ENCODE measurements at regions not wholly inside any gene's neighbourhood (a gene's known extent, or its start where the extent isn't known, plus 50 kb on each side); places are given as distances from the start of the nearest gene placed in this dataset.

DNA sequence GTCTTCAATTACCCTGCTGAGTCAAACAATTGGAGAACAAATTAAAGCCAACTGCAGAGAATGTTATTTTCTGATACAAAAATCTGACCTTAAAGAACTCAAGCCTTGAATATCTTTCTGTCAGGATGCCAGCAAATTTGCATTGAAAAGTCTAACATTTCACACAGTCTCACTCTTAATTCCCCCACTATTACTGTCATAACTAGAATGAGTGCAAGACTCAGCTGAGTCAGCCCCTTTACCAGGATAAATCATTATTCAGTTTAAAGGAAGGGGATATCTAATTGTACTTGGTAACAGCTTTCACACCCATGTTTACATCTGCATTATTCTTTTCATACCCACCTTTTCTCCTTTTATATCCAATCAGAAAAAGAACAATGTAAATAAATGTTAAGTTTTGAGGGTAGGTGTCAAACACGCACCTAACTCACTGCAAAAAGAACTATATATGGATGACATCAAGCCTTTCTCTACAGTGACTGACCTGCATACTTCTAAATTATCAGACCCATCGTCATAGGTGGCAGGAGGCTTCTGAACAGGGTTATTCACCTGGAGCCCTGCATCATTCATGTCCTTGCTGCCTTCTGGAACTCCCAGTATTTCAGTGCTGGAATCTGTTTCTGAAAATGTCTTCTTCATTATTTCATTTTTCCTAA is 117.4 kb downstream of the TMA16 start:
- Mint-ChIP-seq H3K36me3 (no peaks in the 10 kb centered on the region), H3K27ac (no peak overlapping the region), H3K9me3 (no peaks in the 10 kb centered on the region), H3K27me3 (no peaks in the 10 kb centered on the region), H3K4me3 (no peak overlapping the region), H3K4me1 (peaks cover 23% of the 10 kb centered on the region)

DNA sequence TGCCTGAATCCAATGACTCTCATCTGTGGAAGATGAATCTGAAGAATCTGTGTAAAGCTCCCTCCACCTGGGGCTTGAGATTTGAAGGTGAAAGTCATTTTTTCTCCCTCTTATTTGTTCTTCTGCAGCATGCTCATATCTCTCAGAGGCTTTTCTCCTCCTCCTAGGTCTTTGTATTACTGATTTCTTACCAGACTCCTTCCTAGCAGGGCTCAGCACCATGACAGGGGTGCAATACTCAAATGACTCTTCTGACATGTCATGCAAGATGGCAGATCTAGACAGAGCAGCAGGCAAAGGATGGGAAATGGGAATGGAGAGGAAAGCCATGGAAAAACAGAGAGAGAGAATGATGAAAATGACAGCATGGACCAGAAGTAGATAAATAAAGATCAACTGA is 118.3 kb downstream of the TMA16 start:
- H3K9me3 Mint-ChIP-seq: no peaks in the 10 kb centered on the region
- H3K4me1 Mint-ChIP-seq: peaks cover 16% of the 10 kb centered on the region
- no peaks in the 10 kb centered on the region for H3K36me3 Mint-ChIP-seq
- no peaks in the 10 kb centered on the region for H3K27me3 Mint-ChIP-seq
- H3K27ac Mint-ChIP-seq: no peak overlapping the region
- no peak overlapping the region for H3K4me3 Mint-ChIP-seq

DNA sequence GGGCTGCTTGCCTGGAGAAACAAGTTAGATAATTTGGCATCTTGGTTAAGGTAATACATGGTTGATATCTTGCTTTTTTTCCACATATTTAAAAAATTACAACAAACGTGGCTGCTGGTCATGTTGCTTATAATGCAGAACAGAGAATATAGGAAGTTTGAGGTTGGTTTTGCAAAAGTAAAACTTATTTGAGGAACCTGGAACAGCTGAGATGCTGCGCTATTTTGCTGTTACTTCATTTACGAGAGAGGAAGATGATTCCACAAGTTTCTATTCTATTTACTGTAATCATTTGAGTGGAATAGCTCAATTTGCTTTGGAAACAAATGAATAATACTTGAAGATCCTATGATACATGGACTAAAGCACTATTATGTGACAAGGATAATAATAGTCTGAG is 118.9 kb downstream of the TMA16 start:
- no peaks in the 10 kb centered on the region for H3K36me3 Mint-ChIP-seq
- H3K4me3 Mint-ChIP-seq: no peak overlapping the region
- no peaks in the 10 kb centered on the region for H3K27me3 Mint-ChIP-seq
- peaks cover 10% of the 10 kb centered on the region for H3K4me1 Mint-ChIP-seq
- H3K9me3 Mint-ChIP-seq: no peaks in the 10 kb centered on the region
- H3K27ac Mint-ChIP-seq: no peak overlapping the region

DNA sequence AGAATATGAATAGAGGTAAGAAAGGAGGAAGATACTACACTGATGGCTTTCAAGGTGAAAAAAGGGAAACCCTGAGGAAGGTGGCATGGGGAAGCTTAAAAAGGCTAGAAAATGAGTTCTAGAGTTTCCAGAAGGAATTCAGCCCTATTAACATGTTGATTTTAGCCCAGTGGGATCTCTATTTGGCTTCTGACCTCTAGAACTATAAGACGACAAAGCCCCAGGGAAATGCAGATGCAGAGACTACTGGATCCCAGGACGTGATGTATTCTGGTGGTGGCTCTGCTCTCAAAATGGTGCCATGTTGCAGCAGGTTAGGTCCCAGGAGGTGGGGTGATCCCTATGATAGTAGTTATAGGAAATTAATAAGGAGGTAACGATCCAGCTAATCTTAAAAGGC is 120.4 kb downstream of the TMA16 start:
- Mint-ChIP-seq H3K36me3 (no peaks in the 10 kb centered on the region), H3K4me1 (no peaks in the 10 kb centered on the region), H3K27ac (no peak overlapping the region), H3K9me3 (no peaks in the 10 kb centered on the region), H3K27me3 (no peaks in the 10 kb centered on the region), H3K4me3 (no peak overlapping the region)

DNA sequence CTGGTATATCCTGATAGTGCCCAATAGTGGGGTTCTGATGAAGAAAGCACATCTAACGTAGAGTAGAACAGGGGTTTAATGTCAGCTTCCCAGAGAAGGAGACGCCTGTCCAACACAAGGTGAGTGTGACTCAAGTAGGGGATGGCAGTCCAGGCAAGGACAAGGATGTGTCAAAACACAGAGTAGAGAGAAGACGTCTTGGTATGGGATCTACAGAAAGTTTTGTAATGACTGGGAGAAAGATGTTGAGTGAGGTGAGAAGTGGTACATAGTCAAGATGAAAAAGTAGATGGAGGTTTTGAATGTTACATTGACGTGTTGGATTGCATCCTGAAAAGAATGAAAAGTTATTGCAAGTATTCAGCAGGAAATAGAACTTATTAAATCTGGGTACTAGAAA is 124.4 kb downstream of the TMA16 start:
- Mint-ChIP-seq H3K9me3 (no peaks in the 10 kb centered on the region), H3K4me1 (peaks cover 23% of the 10 kb centered on the region), H3K27me3 (no peaks in the 10 kb centered on the region), H3K4me3 (no peak overlapping the region), H3K27ac (no peak overlapping the region), H3K36me3 (no peaks in the 10 kb centered on the region)

DNA sequence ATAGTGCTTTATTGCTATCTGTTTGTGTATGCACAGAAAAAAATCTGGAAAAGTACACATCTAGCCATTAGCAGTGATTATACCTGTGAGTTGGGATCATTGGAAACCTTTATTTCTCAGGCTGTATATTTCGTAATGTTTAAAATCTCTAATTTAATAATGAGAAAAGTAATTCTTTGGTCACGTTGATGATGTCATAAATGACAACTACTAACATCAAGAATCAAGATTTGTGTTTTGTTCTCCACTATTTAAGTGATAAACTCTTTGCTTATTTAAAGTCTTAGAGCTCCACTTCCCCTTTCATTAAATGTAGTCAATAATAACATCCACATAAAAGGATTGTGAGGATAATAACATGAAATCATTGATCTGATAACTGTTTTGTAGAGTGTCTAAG is 126.2 kb downstream of the TMA16 start:
- no peak overlapping the region for H3K4me3 Mint-ChIP-seq
- H3K9me3 Mint-ChIP-seq: no peaks in the 10 kb centered on the region
- H3K4me1 Mint-ChIP-seq: peaks cover 42% of the 10 kb centered on the region
- no peak overlapping the region for H3K27ac Mint-ChIP-seq
- no peaks in the 10 kb centered on the region for H3K27me3 Mint-ChIP-seq
- H3K36me3 Mint-ChIP-seq: no peaks in the 10 kb centered on the region

DNA sequence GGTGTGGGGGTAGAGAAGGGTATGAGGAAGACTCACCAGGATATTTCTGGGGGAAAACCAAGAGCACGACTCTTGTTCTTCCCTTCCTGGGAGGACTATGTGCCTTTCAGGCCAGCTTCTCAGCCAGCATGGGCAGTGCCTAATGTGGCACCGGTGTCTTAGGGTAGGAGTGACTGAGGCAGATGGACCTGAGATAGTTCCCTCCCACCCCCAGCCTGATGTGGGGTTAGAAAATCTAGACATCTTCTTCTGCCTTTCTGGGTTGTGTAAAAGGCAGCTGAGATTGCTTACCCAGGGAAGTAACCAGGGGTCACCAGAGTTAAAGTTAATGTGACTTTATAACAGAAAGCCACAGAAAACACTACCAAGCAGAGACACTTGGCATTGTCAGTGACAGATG is 127.3 kb downstream of the TMA16 start:
- H3K27ac Mint-ChIP-seq: no peak overlapping the region
- H3K4me3 Mint-ChIP-seq: no peak overlapping the region

DNA sequence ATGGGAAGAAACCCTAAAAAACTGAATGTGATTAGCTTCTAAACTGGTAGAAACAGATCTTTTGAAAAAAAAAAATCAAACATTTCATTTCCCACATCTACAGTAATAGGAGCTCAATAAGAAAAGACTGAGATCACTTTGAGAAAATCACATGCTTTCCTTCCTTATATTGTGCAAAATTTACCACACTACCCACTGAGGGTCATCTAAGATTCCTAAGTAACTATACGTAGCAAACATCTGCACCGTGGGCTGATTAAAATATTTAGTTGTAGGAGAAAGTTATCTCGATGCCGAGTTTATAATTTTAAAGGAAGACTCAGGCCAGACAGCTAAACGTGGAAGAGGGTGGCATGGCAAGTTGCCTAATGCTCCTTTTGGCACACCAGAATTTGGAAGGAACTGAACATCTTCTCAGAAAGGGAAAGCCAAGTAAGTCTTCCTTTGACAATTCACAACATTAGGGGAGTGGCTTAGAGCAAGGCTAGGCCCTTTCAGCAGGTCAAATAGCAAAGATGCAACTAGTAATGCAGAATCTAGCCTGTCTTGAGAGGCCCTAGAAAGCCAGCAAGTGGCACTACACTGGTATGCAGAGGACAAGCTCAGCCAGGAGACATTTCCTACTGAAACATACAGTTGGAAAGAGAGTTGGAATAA is 128.0 kb downstream of the TMA16 start:
- Mint-ChIP-seq H3K27ac (no peak overlapping the region), H3K27me3 (no peaks in the 10 kb centered on the region), H3K4me1 (peaks cover 44% of the 10 kb centered on the region), H3K4me3 (no peak overlapping the region), H3K9me3 (peaks cover 4% of the 10 kb centered on the region), H3K36me3 (no peaks in the 10 kb centered on the region)

More for the DNA sequence above, 127.3 kb downstream of the TMA16 start:
- Mint-ChIP-seq H3K36me3 (no peaks in the 10 kb centered on the region), H3K9me3 (no peaks in the 10 kb centered on the region), H3K4me1 (peaks cover 44% of the 10 kb centered on the region), H3K27me3 (no peaks in the 10 kb centered on the region)

DNA sequence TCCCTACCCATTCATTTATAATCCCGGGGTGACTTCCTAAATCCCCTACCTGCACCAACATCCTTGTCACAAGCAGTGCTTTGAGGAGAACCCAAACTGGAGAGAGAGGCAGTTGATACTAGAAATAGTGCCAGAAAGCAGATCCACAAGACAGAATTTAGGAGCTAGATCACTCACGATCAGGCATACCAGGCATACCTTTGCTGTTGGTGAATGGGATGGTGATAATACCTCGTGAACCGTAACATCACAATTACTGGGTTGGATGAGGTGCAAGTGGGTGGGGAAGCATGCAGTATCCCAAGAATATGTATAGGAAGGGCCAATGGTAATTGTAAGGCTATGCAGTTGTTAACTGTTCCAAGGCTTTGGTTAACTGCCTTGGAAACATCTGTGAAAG is 129.3 kb downstream of the TMA16 start:
- no peak overlapping the region for H3K4me3 Mint-ChIP-seq
- H3K36me3 Mint-ChIP-seq: peaks cover 3% of the 10 kb centered on the region
- H3K27ac Mint-ChIP-seq: no peak overlapping the region

DNA sequence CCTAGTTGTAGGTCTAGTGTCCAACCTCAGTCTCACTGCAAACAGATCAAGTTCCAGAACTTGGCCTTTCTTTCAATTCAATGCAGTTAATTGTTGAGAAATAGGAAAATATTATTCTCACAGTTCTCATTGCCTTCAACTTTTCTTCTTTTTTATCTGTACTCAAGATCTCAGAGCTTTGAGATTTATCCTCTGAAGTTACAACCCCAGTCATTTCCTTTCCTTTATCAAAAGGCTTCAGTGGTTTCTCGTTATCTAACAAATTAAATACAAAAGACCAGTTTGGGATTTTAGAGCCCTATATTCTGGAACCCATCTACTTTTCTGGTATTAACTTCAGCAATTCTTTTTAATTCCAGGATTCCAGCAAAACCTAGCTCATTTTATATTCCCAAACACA is 130.2 kb downstream of the TMA16 start:
- peaks cover 3% of the 10 kb centered on the region for H3K36me3 Mint-ChIP-seq
- H3K4me1 Mint-ChIP-seq: peaks cover 44% of the 10 kb centered on the region
- H3K9me3 Mint-ChIP-seq: peaks cover 11% of the 10 kb centered on the region
- peak overlapping the region; percentile 53 for H3K27ac Mint-ChIP-seq
- no peaks in the 10 kb centered on the region for H3K27me3 Mint-ChIP-seq
- H3K4me3 Mint-ChIP-seq: peak overlapping the region; percentile 49

More for the DNA sequence above, 129.3 kb downstream of the TMA16 start:
- peaks cover 44% of the 10 kb centered on the region for H3K4me1 Mint-ChIP-seq
- peaks cover 11% of the 10 kb centered on the region for H3K9me3 Mint-ChIP-seq
- no peaks in the 10 kb centered on the region for H3K27me3 Mint-ChIP-seq

DNA sequence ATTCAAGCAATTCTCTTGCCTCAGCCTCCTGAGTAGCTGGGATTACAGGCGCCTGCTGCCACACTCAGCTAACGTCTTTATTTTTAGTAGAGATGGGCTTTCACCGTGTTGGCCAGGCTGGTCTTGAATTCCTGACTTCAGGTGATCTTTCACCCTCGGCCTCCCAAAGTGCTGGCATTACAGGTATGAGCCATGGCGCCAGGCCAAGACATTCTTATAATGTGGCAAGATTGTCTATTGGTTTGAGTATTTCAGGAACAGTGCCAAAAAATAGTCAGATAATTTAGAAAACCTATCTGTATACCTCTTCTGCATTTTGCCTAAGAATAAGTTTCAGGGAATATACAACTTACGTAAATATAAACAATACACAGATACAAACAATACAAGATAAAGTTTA is 136.8 kb downstream of the TMA16 start:
- Mint-ChIP-seq H3K4me3 (no peak overlapping the region), H3K36me3 (peaks cover 11% of the 10 kb centered on the region), H3K27me3 (no peaks in the 10 kb centered on the region), H3K9me3 (peaks cover 16% of the 10 kb centered on the region), H3K27ac (no peak overlapping the region), H3K4me1 (no peaks in the 10 kb centered on the region)

DNA sequence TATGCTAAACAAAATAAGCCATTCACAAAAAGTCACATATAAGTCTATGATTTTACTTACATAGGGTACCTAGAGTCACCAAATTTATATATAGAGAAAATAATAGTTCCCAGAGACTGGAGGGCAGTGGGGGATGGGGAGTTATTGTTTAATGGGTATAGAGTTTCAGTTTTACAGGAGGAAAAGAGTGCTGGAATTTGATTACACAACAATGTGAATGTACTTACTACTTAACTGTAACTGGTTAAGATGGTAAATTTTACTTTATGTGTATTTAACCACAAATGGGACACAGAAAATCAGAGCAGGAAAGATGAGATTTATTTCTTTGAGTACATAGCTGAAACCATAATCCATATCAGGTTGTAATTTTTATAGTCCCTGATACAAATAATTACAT is 144.4 kb downstream of the TMA16 start:
- Mint-ChIP-seq H3K4me3 (no peak overlapping the region), H3K36me3 (no peaks in the 10 kb centered on the region), H3K27me3 (no peaks in the 10 kb centered on the region), H3K4me1 (no peaks in the 10 kb centered on the region), H3K9me3 (no peaks in the 10 kb centered on the region), H3K27ac (no peak overlapping the region)

DNA sequence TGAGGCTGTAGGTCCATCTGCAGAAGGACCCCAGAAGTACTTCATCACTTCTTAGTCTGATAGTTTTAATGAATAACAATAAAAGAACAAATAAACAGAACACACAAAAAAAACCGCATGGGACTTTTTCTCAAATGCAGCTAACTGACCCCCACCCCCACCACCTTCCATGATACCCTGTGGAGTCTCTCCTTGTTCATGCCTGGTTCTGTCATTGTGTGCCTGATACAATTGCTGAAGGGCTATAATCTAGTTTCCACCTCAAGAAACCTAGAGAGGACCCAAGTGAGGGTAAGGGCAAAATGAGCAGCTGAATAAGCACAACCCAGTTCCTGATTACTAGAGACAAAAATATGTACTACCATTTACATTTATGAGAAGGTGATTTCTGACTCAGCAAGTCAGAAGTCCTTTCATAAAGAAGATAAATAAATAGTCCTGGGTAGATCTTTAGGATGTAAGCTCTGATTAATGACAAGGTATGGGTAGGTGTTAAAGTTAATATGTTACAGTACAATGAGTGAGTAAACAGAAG is 155.1 kb downstream of the TMA16 start:
- Mint-ChIP-seq H3K27ac (no peak overlapping the region), H3K4me3 (no peak overlapping the region), H3K27me3 (no peaks in the 10 kb centered on the region), H3K9me3 (peaks cover 10% of the 10 kb centered on the region), H3K36me3 (peaks cover 3% of the 10 kb centered on the region), H3K4me1 (no peaks in the 10 kb centered on the region)

DNA sequence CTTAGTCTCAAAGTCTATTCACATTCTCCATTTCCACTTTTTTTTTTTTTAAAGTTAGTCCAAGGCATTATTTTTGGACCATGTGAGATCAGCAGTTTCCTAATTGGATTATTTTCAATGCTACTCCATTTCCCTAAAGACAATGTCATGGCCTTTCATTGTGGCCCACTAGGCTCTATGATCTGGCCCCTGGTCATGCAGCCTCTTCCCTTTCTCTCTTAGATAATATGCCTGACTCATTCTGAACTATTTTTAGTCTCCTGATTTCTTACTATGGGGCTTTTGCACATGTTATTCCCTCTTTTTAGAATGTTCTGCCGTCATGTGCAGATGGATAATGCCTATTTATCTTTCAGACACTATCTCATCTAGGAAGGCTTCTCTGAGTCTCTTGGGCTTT is 157.3 kb downstream of the TMA16 start:
- H3K4me1 Mint-ChIP-seq: no peaks in the 10 kb centered on the region
- H3K36me3 Mint-ChIP-seq: peaks cover 2% of the 10 kb centered on the region
- no peak overlapping the region for H3K27ac Mint-ChIP-seq
- peaks cover 9% of the 10 kb centered on the region for H3K9me3 Mint-ChIP-seq
- no peaks in the 10 kb centered on the region for H3K27me3 Mint-ChIP-seq
- H3K4me3 Mint-ChIP-seq: no peak overlapping the region

DNA sequence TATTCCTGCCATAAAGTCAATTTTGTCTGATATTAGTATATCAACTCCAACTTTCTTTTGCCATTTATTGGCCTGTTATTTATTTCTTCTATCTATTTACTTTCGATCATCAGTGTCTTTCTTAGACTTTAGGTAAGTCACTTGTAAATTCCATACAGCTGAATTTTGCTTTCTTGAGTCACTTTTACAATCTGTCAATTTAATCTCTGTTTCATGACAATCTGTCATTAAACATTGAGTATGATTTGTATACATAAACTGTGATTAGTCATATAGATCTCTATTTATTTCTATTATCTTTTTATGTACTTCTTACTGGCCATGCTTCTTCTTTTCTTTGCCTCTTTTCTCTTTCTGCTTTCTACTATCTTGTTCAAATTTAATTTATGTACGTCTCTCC is 160.1 kb downstream of the TMA16 start:
- H3K4me3 Mint-ChIP-seq: no peak overlapping the region
- H3K27ac Mint-ChIP-seq: no peak overlapping the region
- H3K9me3 Mint-ChIP-seq: peaks cover 4% of the 10 kb centered on the region
- no peaks in the 10 kb centered on the region for H3K27me3 Mint-ChIP-seq
- peaks cover 2% of the 10 kb centered on the region for H3K36me3 Mint-ChIP-seq
- H3K4me1 Mint-ChIP-seq: no peaks in the 10 kb centered on the region

DNA sequence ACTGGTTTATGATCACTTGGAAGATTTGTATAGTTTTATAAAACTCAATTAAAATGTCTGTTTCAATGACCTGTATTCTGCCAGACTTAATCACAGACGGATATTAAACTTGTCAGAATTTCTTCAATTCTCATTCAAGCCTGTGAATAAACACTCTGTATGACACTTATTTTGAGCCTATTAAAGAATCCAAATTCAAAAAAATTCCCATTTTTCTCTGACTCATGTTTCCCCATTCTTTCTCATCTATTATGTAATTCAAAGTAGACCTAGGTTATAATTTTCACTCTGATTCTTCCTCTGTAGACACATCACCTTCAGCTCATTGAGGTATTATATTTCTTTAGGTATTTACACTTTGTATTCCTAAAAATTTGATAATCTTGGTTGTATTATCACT is 166.1 kb downstream of the TMA16 start:
- Mint-ChIP-seq H3K36me3 (peaks cover 2% of the 10 kb centered on the region), H3K4me1 (peaks cover 30% of the 10 kb centered on the region), H3K4me3 (no peak overlapping the region), H3K27ac (no peak overlapping the region), H3K9me3 (peaks cover 4% of the 10 kb centered on the region), H3K27me3 (no peaks in the 10 kb centered on the region)

All from activated naive CD4-positive, alpha-beta T cell treated with anti-CD3 and anti-CD28 coated beads, Interleukin-2, amount 50 U/mL, for 24 hours (primary cell).